ENCODE measurements at regions not wholly inside any gene's neighbourhood (a gene's known extent, or its start where the extent isn't known, plus 50 kb on each side); places are given as distances from the start of the nearest gene placed in this dataset.
"Not testable (repeated sequence)": the region's sequence is repeated elsewhere in the genome, so short reads cannot be mapped to it uniquely, and the experiment has no call there.

DNA sequence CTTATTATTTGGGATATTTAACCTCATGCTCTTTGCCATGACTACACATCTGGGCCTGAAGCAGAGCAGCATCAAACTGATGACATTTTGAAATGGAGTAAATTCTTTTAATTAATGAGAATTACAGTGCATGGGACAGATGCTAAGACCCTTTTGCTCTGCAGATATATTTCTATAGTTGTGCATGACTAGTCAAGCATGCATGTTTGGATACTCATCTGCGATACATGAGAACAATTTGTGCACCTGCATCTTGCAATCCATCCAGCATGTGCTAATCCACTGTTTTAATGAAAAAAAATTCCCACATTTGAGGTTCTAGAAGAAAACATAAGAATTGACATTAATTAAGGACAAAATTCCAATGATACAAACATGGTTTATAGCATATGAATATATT lies 1047.6 kb upstream of the ACO1 start:
- no peak for DNase-seq

DNA sequence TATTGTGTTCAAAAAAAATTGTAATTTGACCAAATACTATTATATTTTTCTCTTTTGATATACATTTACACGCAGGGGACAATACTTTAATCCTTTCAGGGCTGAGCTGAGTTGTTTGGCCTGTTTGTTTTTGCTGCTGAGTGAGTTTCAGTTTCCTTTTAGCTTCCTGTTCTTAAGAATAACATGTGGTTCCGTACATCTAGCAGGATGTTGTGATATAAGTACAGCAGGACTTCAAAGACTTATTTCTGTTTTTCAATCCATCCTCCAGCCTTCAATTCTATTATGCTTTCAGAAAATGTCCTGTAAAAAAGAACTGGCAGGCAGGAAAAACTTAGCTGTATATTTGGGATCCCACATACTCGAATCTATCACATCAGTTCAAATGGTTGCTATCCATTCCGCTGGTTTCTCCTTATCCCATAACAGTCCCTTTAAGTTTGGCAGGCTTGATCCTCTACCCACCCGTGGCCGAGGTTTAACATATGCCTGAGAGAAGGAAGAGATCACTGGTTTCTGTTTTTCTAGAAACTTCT lies 1037.3 kb upstream of the ACO1 start:
- peak; percentile 23 for DNase-seq

DNA sequence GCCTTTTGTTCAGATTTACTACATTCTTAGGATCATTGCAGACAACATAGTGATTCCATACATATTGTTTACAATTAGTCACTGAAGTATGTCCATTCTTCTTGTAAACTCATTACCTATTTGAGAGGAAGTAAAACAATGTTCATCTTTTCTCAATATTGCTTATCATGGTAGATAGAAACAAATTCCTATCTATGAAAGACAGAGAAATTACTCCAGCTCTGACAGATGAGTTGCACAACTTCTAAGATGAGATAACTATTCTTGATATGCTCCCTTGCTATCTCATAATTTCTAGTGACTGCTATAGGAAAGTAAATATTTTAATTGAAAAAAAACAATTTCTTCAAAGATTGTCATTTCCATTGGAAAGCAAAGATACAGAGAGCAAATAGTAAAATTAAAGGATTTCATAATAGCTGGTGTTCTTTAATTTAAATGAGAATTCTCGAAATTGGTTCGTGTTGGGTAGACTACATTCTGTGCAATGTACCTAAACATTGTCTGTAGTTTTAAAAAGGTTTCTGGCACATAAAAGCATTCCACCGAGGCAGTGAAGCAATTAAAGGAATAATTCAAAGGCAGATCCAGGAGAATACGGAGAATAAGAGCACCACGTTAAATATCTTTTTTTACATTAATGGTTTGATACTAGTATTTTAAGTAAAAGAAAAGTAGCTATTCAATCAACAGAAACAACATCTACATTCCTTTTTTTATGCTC lies 1029.1 kb upstream of the ACO1 start:
- DNase-seq: no peak

DNA sequence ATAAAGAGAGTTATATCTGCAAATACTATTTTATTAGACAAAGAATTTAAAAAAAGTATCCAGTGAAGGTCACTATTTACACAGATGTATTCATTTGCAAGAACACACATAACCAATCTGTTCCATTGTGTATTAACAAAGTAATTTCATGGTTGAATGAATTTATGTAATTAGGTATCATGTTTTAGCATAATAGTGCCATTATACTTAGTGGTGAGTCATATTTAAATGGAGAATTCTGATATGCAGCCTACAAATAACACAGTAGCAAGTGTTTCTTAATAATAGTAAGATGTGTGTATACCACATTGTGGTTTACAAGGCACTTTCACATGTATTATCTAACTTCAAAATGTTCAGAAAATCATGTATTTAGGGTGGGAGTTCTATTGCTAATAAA lies 1028.5 kb upstream of the ACO1 start:
- peak; percentile 56 for DNase-seq

DNA sequence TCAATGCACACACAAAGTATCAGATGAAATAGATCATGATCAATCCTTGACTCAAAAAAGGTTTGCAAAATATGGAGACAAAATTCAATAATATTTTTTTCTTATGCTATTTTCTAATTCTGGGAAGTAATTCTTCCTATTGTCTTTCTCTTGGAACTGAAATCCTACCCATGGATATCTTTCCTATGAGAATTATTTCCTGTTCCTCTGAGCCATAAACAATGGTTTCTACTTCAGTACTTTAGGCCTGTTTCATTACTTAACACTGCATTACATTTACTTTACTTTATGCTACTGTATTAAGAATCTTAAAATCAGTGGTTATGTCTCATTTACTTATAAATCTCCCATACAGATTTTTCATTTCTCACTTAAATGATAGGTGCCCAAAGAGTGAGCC lies 1025.4 kb upstream of the ACO1 start:
- DNase-seq: no peak

- DNase-seq: no peak
Measured at GRCh38 chr9:31364171-31364570, 1020.3 kb upstream of the ACO1 start.

GRCh38 chr9:31372799-31373587 lies 1011.5 kb upstream of the ACO1 start:
- no peak for DNase-seq

DNA sequence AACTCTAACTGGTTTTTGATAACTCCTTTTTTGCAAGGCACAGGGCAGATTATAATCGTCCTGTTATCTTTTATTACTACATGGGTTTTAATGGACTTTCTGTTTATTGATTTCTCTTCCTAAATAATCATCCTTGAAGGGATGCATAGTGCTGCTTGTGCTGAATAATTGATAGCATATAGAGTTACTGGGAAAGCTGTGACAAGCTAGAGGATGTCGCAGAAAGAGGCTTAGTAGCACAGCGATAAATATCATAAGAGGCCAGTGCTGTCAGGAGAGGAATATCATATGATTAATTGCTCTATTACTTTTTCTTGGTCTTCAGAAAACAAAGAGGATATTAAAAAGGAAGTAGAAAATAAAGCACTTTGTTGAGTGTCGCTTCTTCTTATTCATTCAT lies 1007.1 kb upstream of the ACO1 start:
- DNase-seq: no peak

- no peak for DNase-seq
Measured at GRCh38 chr9:31388660-31389059, 995.8 kb upstream of the ACO1 start.

GRCh38 chr9:31389075-31389474 lies 995.4 kb upstream of the ACO1 start:
- DNase-seq: no peak

DNA sequence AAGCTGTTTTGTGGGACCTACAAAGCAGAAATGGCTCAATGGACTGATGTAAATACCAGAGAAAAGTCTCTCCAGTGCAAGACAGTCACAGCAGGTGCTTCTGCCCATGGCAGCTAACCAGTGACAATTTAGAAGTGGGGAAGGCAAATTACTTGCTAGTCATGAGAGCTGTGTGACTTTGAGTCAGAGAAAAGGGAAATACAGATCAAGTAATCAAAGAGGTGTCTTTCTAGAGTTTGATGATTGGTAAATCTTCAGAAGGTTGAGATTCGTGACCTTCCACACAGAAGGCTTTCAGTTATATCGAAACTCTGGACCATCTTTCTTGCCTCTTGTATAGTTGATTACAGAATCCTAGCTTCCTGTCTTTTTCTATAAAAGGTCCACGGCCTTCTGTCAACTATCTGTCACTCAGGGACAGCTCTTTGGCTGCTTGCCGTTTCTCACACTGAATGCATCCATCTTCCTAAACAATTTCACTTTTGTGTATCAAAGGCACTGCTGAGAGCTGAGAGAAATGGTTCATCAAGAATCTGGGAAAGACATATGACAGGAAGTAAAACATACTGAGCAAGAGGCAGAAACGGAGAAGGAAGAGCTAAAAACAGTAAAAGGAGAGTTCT lies 993.9 kb upstream of the ACO1 start:
- no peak for DNase-seq

GRCh38 chr9:31393240-31393639 lies 991.2 kb upstream of the ACO1 start:
- DNase-seq: no peak

- peak; percentile 57 for DNase-seq
Measured at GRCh38 chr9:31394015-31394473, 990.4 kb upstream of the ACO1 start.

GRCh38 chr9:31412081-31412480 lies 972.4 kb upstream of the ACO1 start:
- no peak for DNase-seq

GRCh38 chr9:31415164-31415563 lies 969.3 kb upstream of the ACO1 start:
- DNase-seq: no peak

DNA sequence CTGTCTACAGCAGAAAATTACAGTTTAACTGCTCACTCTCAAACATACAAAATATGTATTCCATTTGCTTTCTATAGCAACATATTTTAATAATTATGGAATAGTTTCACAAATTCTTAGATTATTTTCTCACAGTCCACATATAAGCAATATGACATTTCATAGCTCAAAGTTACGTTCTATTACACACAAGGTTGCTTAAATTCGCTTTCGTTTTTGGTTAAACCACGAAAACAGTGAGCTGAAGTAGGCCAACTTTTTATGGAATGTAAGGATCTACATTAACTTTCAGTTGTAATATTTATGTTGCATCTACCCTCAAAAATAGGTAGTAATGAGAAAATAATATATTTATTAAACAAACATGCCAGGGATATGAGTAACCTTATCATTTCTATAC lies 966.0 kb upstream of the ACO1 start:
- no peak for DNase-seq

DNA sequence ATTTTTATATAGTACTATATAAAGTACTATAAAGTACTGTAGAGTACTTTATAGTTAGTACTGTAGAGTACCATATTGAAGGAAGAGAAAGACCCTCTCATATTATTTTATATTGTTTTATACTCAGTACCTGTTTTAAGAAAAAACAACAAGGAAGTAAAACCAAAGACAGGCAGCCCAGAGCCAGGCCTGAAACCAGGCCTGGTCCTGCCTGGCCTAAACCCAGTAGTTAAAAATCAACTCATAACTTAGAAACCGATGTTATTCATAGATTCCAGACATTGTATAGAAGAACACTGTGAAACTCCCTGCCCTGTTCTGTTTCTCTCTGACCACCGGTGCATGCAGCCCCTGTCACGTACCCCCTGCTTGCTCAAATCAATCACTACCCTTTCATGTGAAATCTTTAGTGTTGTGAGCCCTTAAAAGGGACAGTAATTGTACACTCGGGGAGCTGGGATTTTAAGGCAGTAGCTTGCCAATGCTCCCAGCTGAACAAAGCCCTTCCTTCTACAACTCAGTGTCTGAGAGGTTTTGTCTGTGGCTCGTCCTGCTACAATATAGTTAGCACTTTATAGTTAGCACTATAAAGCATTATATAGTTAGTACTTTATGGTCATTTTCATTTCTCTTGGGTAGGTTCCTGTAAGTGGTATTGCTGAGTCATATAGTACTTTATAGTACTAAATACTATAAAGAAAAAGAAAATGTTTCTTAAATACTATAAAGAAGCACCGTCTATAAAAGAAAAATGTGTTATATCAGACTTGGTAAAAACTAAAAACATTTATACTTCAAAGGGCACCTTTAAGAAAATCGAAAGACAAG lies 940.6 kb upstream of the ACO1 start:
- not testable (repeated sequence) for DNase-seq

GRCh38 chr9:31445357-31445756 lies 939.1 kb upstream of the ACO1 start:
- no peak for DNase-seq

- no peak for DNase-seq
Measured at GRCh38 chr9:31445960-31446359, 938.5 kb upstream of the ACO1 start.

GRCh38 chr9:31467075-31467474 lies 917.4 kb upstream of the ACO1 start:
- DNase-seq: no peak

- no peak for DNase-seq
Measured at GRCh38 chr9:31470051-31470450, 914.4 kb upstream of the ACO1 start.

DNA sequence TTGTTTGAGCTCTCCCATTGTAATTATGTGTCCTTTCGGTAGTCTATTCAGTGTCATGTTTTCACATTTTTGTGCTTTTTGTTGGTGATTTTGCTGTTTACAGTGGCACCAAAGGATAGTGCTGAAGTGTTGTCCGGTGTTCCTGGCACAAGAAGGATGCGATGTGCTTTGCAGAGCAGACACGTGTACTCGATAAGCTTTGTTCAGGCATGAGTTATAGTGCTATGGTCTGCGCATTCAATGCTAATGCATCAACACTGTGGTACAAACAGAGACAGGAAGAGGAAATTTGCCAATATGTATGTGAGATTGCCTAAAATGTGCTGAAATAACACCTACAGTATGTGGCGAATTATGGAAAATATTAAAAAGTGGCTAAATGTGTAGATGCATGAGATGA lies 913.4 kb upstream of the ACO1 start:
- DNase-seq: no peak

GRCh38 chr9:31486630-31487029 lies 897.8 kb upstream of the ACO1 start:
- no peak for DNase-seq
